ENCODE measurements at regions not wholly inside any gene's neighbourhood (a gene's known extent, or its start where the extent isn't known, plus 50 kb on each side); places are given as distances from the start of the nearest gene placed in this dataset.
"Not testable (repeated sequence)": the region's sequence is repeated elsewhere in the genome, so short reads cannot be mapped to it uniquely, and the experiment has no call there.

DNA sequence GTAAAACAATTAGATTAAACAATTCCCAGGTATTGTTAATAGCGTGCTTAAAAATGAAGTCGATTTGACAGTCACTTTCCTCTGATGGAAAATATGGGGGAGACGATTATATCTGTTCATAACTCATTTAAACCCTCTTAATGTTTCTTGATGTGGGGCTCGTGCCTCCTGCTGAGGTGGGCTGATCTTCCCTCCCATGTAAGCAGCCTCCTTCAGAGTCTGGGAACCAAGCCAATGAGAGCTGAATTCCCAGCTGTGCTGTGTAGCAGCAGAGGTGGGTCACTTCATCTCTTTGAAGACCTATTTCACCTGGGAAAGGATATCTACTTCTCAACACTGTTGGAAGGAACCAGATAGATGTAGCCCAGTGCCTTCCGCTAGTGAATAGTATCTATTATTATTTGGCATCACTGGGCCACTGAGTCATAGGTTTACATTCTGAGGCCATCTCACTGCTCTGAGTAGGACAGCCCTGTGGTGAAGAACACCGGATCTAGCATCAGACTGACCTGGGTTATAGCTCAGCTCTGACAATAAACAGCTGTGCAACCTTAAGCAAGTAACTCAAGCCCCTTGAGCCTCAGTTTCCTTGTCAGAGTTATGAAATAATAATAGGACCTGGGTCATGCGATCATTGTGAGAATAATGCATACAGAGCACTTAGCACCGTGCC is 85.3 kb upstream of the C16orf82 start:
- DNase-seq (ENCODE audit: low spot score) (no peak), ATAC-seq (ENCODE audit: low FRiP score) (no peak)
- TF ChIP-seq, protein P1, sequence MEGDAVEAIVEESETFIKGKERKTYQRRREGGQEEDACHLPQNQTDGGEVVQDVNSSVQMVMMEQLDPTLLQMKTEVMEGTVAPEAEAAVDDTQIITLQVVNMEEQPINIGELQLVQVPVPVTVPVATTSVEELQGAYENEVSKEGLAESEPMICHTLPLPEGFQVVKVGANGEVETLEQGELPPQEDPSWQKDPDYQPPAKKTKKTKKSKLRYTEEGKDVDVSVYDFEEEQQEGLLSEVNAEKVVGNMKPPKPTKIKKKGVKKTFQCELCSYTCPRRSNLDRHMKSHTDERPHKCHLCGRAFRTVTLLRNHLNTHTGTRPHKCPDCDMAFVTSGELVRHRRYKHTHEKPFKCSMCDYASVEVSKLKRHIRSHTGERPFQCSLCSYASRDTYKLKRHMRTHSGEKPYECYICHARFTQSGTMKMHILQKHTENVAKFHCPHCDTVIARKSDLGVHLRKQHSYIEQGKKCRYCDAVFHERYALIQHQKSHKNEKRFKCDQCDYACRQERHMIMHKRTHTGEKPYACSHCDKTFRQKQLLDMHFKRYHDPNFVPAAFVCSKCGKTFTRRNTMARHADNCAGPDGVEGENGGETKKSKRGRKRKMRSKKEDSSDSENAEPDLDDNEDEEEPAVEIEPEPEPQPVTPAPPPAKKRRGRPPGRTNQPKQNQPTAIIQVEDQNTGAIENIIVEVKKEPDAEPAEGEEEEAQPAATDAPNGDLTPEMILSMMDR (IDR thresholded peaks at IDR 0.05): no peak

DNA sequence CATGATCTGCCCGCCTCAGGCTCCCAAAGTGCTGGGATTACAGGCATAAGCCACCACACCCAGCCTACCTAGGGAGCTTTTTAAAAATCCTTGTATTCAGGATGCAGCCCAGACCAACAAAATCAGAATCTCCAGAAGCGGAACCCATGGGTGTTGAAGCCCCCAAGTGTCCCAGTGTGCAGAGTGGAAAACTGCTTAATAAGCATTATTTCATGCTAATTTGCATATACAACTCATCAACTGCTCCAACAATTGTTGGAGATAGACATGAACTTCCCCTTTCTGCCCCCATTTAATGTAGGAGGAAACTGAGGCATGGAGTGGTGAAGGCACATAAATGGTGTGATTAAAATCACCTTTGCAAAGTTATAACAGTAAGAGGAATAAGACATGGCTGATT is 84.3 kb upstream of the C16orf82 start:
- TF ChIP-seq, protein P1 (IDR thresholded peaks at IDR 0.05): no peak
- ATAC-seq (ENCODE audit: low FRiP score) (no peak), DNase-seq (ENCODE audit: low spot score) (no peak)

DNA sequence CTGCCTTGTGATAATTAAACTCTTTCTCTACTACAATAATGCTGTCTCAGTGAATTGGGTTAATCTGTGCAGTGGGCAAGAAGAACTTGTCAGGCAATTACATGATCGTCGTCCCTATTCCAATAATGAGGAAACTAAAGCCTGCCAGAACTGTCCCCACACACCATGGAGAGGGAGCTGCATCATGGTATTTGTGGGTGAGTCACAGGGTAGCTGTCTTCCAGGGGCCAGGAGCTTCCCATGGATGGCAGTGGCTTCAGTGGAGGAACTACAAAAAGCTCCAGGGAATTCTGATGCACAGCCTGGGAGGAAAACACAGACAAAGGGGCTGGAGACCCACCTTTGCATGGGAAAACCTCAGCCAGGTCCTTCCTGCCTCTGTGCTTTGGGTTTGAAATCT is 83.3 kb upstream of the C16orf82 start:
- TF ChIP-seq, protein P1 (IDR thresholded peaks at IDR 0.05): no peak
- DNase-seq (ENCODE audit: low spot score): no peak
- no peak for ATAC-seq (ENCODE audit: low FRiP score)

DNA sequence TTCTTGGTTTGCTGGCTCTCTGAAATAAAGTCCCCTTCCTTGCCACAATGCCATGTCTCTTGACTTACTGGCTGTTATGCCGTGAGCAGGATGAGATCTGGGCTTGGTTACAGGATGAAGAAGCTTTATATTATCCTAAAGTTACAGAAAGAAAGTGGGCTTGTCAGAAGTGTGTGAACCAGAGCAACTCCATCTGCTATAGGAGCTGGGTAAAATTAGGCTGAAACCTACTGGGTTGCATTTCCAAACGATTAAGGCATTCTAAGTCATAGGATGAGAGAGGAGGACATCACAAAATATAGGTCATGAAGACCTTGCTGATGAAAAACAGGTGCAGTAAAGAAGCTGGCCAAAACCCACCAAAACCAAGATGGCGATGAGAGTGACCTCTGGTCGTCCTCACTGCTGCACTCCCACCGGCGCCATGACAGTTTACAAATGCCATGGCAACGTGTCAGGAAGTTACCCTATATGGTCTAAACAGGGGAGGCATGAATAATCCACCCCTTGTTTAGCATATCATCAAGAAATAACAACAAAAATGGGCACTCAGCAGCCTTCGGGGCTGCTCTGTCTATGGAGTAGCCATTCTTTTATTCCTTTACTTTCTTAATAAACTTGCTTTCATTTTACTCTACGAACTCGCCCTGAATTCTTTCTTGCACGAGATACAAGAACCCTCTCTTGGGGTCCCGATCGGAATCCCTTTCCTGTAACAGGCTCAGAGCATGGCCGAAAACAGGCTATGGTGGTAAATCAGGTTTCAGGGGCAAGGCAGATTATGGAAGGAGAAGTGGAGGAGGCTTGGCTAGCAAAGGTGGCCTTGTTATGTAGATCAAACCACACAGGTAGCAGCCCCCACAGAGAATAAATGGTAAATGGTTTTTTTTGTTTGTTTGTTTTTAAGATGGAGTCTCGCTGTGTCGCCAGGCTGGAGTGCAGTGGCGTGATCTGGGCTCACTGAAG is 81.3 kb upstream of the C16orf82 start:
- ATAC-seq (ENCODE audit: low FRiP score) (no peak), DNase-seq (ENCODE audit: low spot score) (no peak)
- TF ChIP-seq, protein P1 (IDR thresholded peaks at IDR 0.05): no peak

DNA sequence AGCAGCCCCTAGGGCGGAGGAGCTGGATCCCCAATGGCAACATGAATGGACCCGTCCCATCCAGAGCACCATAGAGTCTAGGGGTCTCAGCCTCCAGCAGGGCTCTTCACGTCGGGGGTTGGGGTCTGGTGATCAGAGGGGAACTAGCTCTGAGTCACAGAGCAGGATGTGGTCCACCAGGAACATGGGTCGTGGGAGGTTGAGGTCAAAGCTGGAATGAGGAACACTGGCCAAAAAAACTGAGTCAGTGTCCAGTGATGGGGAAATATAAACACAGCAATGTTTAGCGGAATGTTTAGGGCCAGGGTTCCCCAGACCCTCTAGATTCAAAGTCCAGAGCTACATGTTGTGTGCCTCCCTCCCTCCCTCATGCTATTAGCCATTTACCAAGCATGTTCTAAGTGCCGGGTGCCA is 79.1 kb upstream of the C16orf82 start:
- DNase-seq (ENCODE audit: low spot score) (no peak), ATAC-seq (ENCODE audit: low FRiP score) (no peak)
- TF ChIP-seq, protein P1 (IDR thresholded peaks at IDR 0.05): no peak

DNA sequence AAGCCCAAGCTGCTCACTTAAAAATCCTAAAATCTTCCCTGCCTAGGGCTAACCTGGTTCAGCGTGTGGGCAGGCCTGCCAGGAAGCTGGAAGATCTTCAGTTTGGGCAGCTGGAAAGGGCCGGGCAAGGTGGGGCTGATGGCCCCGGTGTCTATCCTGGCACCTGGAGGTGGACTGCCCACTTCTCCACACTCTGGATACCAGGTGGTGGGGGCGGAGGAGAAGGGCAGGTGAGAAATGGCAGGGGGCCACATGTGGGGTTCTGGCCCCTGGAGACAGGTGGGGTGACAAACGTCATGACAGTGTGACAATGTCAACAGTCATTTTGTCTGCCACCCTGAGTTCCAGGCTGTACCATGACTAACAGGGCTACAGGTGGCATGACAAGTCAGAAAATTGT is 78.5 kb upstream of the C16orf82 start:
- ATAC-seq (ENCODE audit: low FRiP score) (no peak), DNase-seq (ENCODE audit: low spot score) (no peak)
- TF ChIP-seq, protein P1 (IDR thresholded peaks at IDR 0.05): no peak

DNA sequence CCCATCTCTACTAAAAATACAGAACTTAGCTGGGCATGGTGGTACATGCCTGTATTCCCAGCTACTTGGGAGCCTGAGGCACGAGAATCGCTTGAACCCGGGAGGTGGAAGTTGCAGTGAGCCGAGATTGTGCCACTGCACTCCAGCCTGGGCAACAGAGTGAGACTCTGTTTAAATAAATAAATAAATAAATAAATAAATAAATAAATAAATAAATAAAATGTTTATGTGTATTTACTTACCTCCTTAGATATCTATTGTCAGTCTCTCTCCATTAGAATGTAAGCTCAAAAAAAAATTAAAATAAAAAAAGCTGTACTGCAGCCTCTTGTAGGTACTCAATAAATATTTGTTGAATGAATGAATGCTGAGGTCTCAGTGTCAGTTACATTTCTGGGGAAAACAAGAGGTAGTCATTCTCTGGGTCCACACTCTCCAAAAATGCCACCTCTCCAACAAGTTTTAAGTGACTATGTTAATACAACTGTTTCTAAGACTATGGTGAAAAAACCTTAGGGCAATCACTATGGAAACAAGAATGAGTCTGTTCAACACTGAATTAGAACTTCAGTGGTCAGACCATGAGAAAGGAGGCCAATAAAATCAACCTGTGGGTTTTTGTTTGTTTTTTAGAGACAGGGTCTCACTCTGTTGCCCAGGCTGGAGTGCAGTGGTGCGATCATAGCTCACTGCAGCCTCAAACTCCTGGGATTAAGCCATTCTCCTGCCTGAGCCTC is 76.2 kb upstream of the C16orf82 start:
- not testable (repeated sequence) for ATAC-seq (ENCODE audit: low FRiP score); DNase-seq (ENCODE audit: low spot score)

All from omental fat pad (tissue), 3 donors.